Progenitor cell of endocrine pancreas (in vitro differentiated cells): ENCODE measurements at regions not wholly inside any gene's neighbourhood (a gene's known extent, or its start where the extent isn't known, plus 50 kb on each side); places are given as distances from the start of the nearest gene placed in this dataset.
"Not testable (repeated sequence)": the region's sequence is repeated elsewhere in the genome, so short reads cannot be mapped to it uniquely, and the experiment has no call there.

Experiments
- DNase-seq: peaks from one replicate; pipeline ENCODE4 v3.0.0; 2021; ENCODE audit warnings: low spot score; ENCODE audit not compliant: unreplicated experiment
- H3K27ac Mint-ChIP-seq: 2 replicates; pipeline ENCODE4 v1.8.0; 2021; ENCODE audit warnings: mild to moderate bottlenecking, moderate library complexity, mixed read lengths
- H3K27me3 Mint-ChIP-seq: 2 replicates; pipeline ENCODE4 v1.8.0; 2021; ENCODE audit warnings: mixed read lengths
- H3K36me3 Mint-ChIP-seq: 2 replicates; pipeline ENCODE4 v1.8.0; 2022; ENCODE audit warnings: mixed read lengths; ENCODE audit not compliant: insufficient read depth
- H3K4me1 Mint-ChIP-seq: 2 replicates; pipeline ENCODE4 v1.8.0; 2021; ENCODE audit warnings: low read depth, mixed read lengths
- H3K4me3 Mint-ChIP-seq: 2 replicates; pipeline ENCODE4 v1.8.0; 2021; ENCODE audit warnings: low read depth, mild to moderate bottlenecking, moderate library complexity, mixed read lengths
- H3K9me3 Mint-ChIP-seq: 2 replicates; pipeline ENCODE4 v1.8.0; 2021; ENCODE audit warnings: low read depth, mixed read lengths
- TF ChIP-seq, protein P1 (sequence below): fragments of 200-600 bp; sonication (generic); IDR thresholded peaks from one replicate; pipeline ENCODE4 v1.5.0; 2021; ENCODE audit warnings: antibody characterized with exemption, mild to moderate bottlenecking; ENCODE audit not compliant: unreplicated experiment

DNA sequence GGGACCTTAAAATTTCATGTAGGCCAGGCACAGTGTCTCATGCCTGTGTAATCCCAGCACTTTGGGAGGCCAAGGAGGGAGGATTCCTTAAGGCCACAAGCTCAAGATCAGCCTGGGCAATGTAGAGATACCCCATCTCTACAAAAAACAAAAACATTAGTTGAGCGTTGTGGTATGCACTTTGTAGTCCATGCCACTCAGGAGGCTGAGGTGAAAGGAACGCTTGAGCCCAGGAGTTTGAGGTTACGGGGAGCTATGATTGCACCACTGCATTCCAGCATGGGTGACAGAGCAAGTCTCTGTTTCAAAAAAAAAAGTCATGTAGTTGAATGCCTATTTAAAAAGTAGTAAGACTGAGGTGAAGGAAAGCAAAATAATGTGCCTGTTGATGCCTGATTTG, 83.5 kb downstream of the TTC6 start:
- H3K4me3 Mint-ChIP-seq, result no peak overlapping the region
- TF ChIP-seq, protein P1, sequence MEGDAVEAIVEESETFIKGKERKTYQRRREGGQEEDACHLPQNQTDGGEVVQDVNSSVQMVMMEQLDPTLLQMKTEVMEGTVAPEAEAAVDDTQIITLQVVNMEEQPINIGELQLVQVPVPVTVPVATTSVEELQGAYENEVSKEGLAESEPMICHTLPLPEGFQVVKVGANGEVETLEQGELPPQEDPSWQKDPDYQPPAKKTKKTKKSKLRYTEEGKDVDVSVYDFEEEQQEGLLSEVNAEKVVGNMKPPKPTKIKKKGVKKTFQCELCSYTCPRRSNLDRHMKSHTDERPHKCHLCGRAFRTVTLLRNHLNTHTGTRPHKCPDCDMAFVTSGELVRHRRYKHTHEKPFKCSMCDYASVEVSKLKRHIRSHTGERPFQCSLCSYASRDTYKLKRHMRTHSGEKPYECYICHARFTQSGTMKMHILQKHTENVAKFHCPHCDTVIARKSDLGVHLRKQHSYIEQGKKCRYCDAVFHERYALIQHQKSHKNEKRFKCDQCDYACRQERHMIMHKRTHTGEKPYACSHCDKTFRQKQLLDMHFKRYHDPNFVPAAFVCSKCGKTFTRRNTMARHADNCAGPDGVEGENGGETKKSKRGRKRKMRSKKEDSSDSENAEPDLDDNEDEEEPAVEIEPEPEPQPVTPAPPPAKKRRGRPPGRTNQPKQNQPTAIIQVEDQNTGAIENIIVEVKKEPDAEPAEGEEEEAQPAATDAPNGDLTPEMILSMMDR, result no peak
- peaks cover 4% of the 10 kb centered on the region for H3K4me1 Mint-ChIP-seq
- DNase-seq, result no peak
- peaks cover 14% of the 10 kb centered on the region for H3K36me3 Mint-ChIP-seq
- H3K27me3 Mint-ChIP-seq, result no peaks in the 10 kb centered on the region
- no peaks in the 10 kb centered on the region for H3K9me3 Mint-ChIP-seq
- no peak overlapping the region for H3K27ac Mint-ChIP-seq

DNA sequence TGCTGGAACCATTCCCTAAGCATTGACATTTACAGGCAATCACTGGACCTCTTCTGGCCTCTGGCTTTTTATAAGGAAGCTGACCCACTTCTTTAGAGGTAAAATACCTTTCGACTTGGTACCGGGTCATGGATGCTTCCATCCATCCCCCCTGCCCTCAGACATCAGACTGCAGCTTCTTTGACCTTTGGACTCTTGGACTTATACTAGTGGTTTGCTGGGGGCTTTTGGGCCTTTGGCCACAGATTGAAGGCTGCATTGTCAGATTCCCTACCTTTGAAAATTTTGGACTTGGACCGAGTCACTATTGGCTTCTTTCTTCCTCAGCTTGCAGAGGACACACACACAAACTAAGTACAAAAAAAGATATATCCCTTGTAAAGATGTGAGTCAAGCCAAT, 86.1 kb downstream of the TTC6 start:
- no peak for DNase-seq

DNA sequence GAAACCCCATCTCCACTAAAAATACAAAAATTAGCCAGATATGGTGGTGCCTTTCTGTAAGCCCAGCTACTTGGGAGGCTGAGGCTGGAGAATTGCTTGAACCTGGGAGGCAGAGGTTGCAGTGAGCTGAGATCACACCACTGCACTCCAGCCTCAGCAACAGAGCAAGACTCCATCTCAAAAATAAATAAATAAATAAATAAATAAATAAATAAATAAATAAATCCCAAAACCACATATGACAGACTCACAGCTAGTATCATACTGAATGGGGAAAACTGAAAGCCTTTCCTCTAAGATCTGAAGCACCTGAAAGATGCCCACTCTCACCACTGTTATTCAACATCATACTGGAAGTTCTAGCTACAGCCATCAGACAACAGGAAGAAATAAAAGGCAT, 97.3 kb downstream of the TTC6 start:
- not testable (repeated sequence) for H3K4me1 Mint-ChIP-seq, DNase-seq, H3K27ac Mint-ChIP-seq, H3K27me3 Mint-ChIP-seq, H3K4me3 Mint-ChIP-seq
- Mint-ChIP-seq H3K9me3 (peaks cover 35% of the 10 kb centered on the region), H3K36me3 (peaks cover 41% of the 10 kb centered on the region)

More for the DNA sequence above, 86.1 kb downstream of the TTC6 start:
- H3K36me3 Mint-ChIP-seq, result peaks cover 28% of the 10 kb centered on the region
- H3K4me3 Mint-ChIP-seq, result no peak overlapping the region
- TF ChIP-seq, protein P1, result no peak
- no peaks in the 10 kb centered on the region for H3K27me3 Mint-ChIP-seq
- H3K4me1 Mint-ChIP-seq, result no peaks in the 10 kb centered on the region
- H3K27ac Mint-ChIP-seq, result no peak overlapping the region
- no peaks in the 10 kb centered on the region for H3K9me3 Mint-ChIP-seq

DNA sequence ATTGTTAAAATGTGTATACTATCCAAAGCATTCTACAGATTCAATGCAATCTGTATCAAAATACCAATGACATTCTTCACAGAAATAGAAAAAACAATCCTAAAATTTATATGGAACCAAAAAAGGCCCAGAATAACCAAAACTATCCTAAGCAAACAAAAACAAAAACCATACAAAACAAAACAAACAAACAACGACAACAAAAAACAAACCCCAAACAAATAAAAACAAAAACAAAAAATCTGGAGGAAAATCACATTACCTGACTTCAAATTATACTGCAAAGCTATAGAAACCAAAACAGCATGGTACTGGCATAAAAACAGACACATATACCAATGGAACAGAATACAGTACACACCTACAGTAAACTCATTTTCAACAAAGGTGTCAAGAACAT, 98.0 kb downstream of the TTC6 start:
- DNase-seq, H3K27me3 Mint-ChIP-seq, H3K27ac Mint-ChIP-seq, H3K4me3 Mint-ChIP-seq: not testable (repeated sequence)
- Mint-ChIP-seq H3K36me3 (peaks cover 36% of the 10 kb centered on the region), H3K9me3 (peaks cover 35% of the 10 kb centered on the region), H3K4me1 (peaks cover 12% of the 10 kb centered on the region)

DNA sequence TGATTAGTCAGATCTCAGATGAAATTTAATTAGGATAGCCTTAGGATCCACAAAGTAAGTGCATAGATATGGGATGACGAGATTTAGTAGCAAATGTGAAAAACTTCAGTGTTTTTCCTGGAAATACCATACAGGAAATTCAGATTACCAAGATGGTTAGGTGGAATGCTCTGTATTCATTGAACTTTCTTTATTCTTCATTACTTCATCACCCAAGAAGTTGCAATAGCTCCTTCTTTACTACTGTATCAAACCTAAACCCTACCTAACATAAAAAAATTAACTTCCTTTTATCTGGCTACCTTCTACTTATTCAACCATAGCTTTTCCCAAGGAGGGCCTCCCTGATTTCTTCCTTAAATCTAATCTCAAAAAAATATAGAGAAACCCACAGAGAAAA, 100.4 kb downstream of the TTC6 start:
- peaks cover 31% of the 10 kb centered on the region for H3K9me3 Mint-ChIP-seq
- H3K27me3 Mint-ChIP-seq, result no peaks in the 10 kb centered on the region
- H3K27ac Mint-ChIP-seq, result peak overlapping the region; percentile 8
- no peak overlapping the region for H3K4me3 Mint-ChIP-seq
- TF ChIP-seq, protein P1, result no peak
- peaks cover 33% of the 10 kb centered on the region for H3K36me3 Mint-ChIP-seq
- DNase-seq, result no peak
- peaks cover 23% of the 10 kb centered on the region for H3K4me1 Mint-ChIP-seq

DNA sequence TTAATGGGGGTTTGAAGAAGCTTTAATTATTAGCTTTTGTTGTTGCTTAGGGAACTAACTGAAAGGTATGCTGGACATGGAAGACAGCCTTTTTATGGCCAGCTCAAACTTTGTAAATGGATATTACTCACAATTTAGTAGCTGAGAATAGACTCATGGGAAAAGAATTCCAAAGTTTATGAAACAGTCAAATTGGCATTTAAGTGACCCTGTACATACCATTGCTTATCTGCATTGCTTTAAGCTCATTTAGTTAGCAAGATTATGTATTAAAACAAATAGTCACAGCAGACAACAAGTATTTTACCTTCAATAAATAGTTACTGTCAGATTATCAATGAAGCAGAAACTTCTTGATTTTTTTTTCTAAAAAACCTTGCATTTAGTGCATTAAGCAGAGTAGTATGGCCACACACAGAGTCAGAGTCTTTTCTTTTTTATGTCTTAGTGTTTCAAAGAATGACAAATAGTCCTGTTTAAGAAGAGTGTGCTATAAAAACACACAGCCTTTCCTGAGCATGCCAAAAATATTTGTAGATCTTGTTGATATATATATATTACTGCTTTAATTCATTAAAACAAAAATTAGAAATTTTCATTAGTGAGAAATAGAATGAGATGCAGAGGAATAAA, 102.2 kb downstream of the TTC6 start:
- Mint-ChIP-seq H3K36me3 (peaks cover 27% of the 10 kb centered on the region), H3K27ac (peak overlapping the region; percentile 82), H3K27me3 (no peaks in the 10 kb centered on the region)

More for the DNA sequence above, 102.2 kb downstream of the TTC6 start:
- Mint-ChIP-seq H3K4me3 (peak overlapping the region; percentile 4), H3K9me3 (peaks cover 21% of the 10 kb centered on the region), H3K4me1 (peaks cover 23% of the 10 kb centered on the region)
- DNase-seq, result no peak
- TF ChIP-seq, protein P1, result no peak
